ENCODE measurements at regions not wholly inside any gene's neighbourhood (a gene's known extent, or its start where the extent isn't known, plus 50 kb on each side); places are given as distances from the start of the nearest gene placed in this dataset.
"Not testable (repeated sequence)": the region's sequence is repeated elsewhere in the genome, so short reads cannot be mapped to it uniquely, and the experiment has no call there.

GRCh38 chr7:76739538-76739937 lies 112.5 kb upstream of the POMZP3 start:
- not testable (repeated sequence) for TF ChIP-seq CTCF, POLR2A (IDR thresholded peaks at IDR 0.05)

Measured in lower leg skin (tissue), 3 donors.